Adrenal gland (tissue), 9 donors: ENCODE measurements at regions not wholly inside any gene's neighbourhood (a gene's known extent, or its start where the extent isn't known, plus 50 kb on each side); places are given as distances from the start of the nearest gene placed in this dataset.

Experiments
- DNase-seq, 7 donors: peaks; one replicate each; pipeline ENCODE4 v3.0.0-alpha.2; 2019 to 2020
- H3K27ac ChIP-seq, 5 donors: fragments of 200-600 bp; sonication (generic) in 4 of 5; 1 replicate in 3 of 5; 2 replicates in 2 of 5; pipeline versions ENCODE4 v1.5.1 to v1.8.0; 2016 to 2020; ENCODE audit warnings: mild to moderate bottlenecking in 1 of 5
- H3K27me3 ChIP-seq: fragments of 200-600 bp; 2 replicates; pipeline ENCODE4 v1.8.0; 2021
- H3K36me3 ChIP-seq, 2 donors: fragments of 200-600 bp; replicated peaks in 1 of 2; 1 replicate in 1 of 2; 2 replicates in 1 of 2; pipeline versions ENCODE4 v1.5.1 to v1.8.0; 2018 to 2022
- H3K4me1 ChIP-seq, 2 donors: fragments of 200-600 bp; replicated peaks in 1 of 2; 1 replicate in 1 of 2; 2 replicates in 1 of 2; pipeline versions ENCODE4 v1.5.1 to v1.8.0; 2018 to 2021
- H3K4me3 ChIP-seq, 4 donors: fragments of 200-600 bp; sonication (generic) in 3 of 4; one replicate each; pipeline ENCODE4 v1.5.1; 2016 to 2018
- H3K9me3 ChIP-seq, 3 donors: fragments of 200-600 bp; sonication (generic) in 1 of 3; replicated peaks in 1 of 3; 1 replicate in 2 of 3; 2 replicates in 1 of 3; pipeline versions ENCODE4 v1.5.1 to v1.8.0; 2016 to 2021
- CTCF ChIP-seq, 6 experiments: fragments of 450-650 bp in 4 of 6; fragments of 200-600 bp in 2 of 6; sonication (generic) in 1 of 6; IDR thresholded peaks; 1 replicate in 5 of 6; 2 replicates in 1 of 6; pipeline versions ENCODE4 v1.5.1 to v1.8.0; 2016 to 2021; ENCODE audit warnings: antibody characterized with exemption in 6 of 6, mild to moderate bottlenecking in 2 of 6, moderate library complexity in 1 of 6
- POLR2A ChIP-seq, 2 donors: fragments of 450-650 bp; IDR thresholded peaks; one replicate each; pipeline ENCODE4 v1.6.1; 2017; ENCODE audit warnings: antibody characterized with exemption in 2 of 2, mild to moderate bottlenecking in 2 of 2, moderate library complexity in 1 of 2
- WGBS, 4 donors: extraction: QIAGEN DNeasy Blood & Tissue Kit in 2 of 4; methylation state at CpG; one replicate each; pipeline versions ENCODE4 v1.1.5 to v1.1.7; 2013 to 2017; 5-methylcytosine and 5-hydroxymethylcytosine counted together
- intact Hi-C, 2 donors: fragments of 100-400 bp; cut with DNase I; formaldehyde crosslinking; loops; one replicate each; pipeline versions ENCODE4 v1.14.1 to v1.15.0; 2022 to 2023
- donor health status: healthy with polysubstance abuse.
- donor health status: Bipolar disorder and iron deficiency.
- donor health status: DM: yes; HTN: yes; CAD: no.
- donor health status: DM: no; HTN: no; CAD: no.
- donor health status: DM: no; HTN: no; CAD: no.

GRCh38 chr12:115597157-115597712 lies 680.3 kb downstream of the MED13L start:
- Histone ChIP-seq H3K9me3 (no peaks in the 10 kb centered on the region), H3K27me3 (no peaks in the 10 kb centered on the region), H3K4me3 (no peak overlapping the region), H3K4me1 (no peaks in the 10 kb centered on the region), H3K36me3 (no peaks in the 10 kb centered on the region), H3K27ac (no peak overlapping the region)
- intact Hi-C loops: no loop called here
- TF ChIP-seq POLR2A (IDR thresholded peaks at IDR 0.05): no peak
- no peak for TF ChIP-seq CTCF (IDR thresholded peaks at IDR 0.05)
- WGBS, 4 donors: 58 to 71% (median 64%) methylated on average over 3 of the region's 3 CpGs
- no peak for DNase-seq

- Histone ChIP-seq H3K27ac (no peak overlapping the region), H3K4me1 (no peaks in the 10 kb centered on the region), H3K36me3 (no peaks in the 10 kb centered on the region), H3K4me3 (no peak overlapping the region), H3K27me3 (no peaks in the 10 kb centered on the region), H3K9me3 (no peaks in the 10 kb centered on the region)
- intact Hi-C loops: no loop called here
- TF ChIP-seq CTCF (IDR thresholded peaks at IDR 0.05) (no peak), POLR2A (IDR thresholded peaks at IDR 0.05) (no peak)
- no peak for DNase-seq
- 82 to 96% (median 91%) methylated on average over 9 of the region's 9 CpGs for WGBS, 4 donors
These were observed 689.4 kb downstream of the MED13L start for GRCh38 chr12:115588131-115588530.

- intact Hi-C loops: no loop called here
- WGBS, 4 donors: 77 to 100% (median 81%) methylated on average over 2 of the region's 2 CpGs
- no peaks in the 10 kb centered on the region for H3K27me3 ChIP-seq
- no peak overlapping the region for H3K27ac ChIP-seq
- H3K9me3 ChIP-seq: no peaks in the 10 kb centered on the region
- TF ChIP-seq POLR2A (IDR thresholded peaks at IDR 0.05) (no peak), CTCF (IDR thresholded peaks at IDR 0.05) (no peak)
- H3K36me3 ChIP-seq: no peaks in the 10 kb centered on the region
- no peak for DNase-seq
- H3K4me3 ChIP-seq: no peak overlapping the region
- no peaks in the 10 kb centered on the region for H3K4me1 ChIP-seq
These were observed 693.3 kb downstream of the MED13L start for GRCh38 chr12:115584156-115584555.

- Histone ChIP-seq H3K4me1 (no peaks in the 10 kb centered on the region), H3K36me3 (no peaks in the 10 kb centered on the region), H3K4me3 (no peak overlapping the region), H3K27ac (no peak overlapping the region), H3K27me3 (no peaks in the 10 kb centered on the region), H3K9me3 (no peaks in the 10 kb centered on the region)
- TF ChIP-seq POLR2A (IDR thresholded peaks at IDR 0.05) (no peak), CTCF (IDR thresholded peaks at IDR 0.05) (no peak)
- DNase-seq: no peak
- 70 to 87% (median 80%) methylated on average over 7 to 10 of the region's 10 CpGs for WGBS, 4 donors
- intact Hi-C loops: no loop called here
These were observed 693.9 kb downstream of the MED13L start for GRCh38 chr12:115583591-115583990.
